ENCODE measurements at regions not wholly inside any gene's neighbourhood (a gene's known extent, or its start where the extent isn't known, plus 50 kb on each side); places are given as distances from the start of the nearest gene placed in this dataset.
"Not testable (repeated sequence)": the region's sequence is repeated elsewhere in the genome, so short reads cannot be mapped to it uniquely, and the experiment has no call there.

- DNase-seq (no peak), ATAC-seq (no peak)
- intact Hi-C loops (cut with DNase I) = loop anchor here in 1 of 2 donors (10.0 kb wide), 1 partner anchor 91 kb away; no protein-coding TSS in a partner anchor
These were observed 58.5 kb downstream of the IGLL5 start for GRCh38 chr22:22946131-22946530.

- DNase-seq (no peak), ATAC-seq (no peak)
These were observed 61.3 kb downstream of the IGLL5 start for GRCh38 chr22:22948651-22949571.

GRCh38 chr22:22949953-22950352, 62.3 kb downstream of the IGLL5 start:
- no peak for DNase-seq
- intact Hi-C loops (cut with DNase I) = loop anchor here (10.0 kb wide), 2 partner anchors 95 to 335 kb away; no protein-coding TSS in a partner anchor
- ATAC-seq = no peak

More at GRCh38 chr22:22948651-22949571, 61.3 kb downstream of the IGLL5 start:
- intact Hi-C loops (cut with DNase I) = loop anchor here in 1 of 2 donors (10.0 kb wide), 1 partner anchor 94 kb away; no protein-coding TSS in a partner anchor

GRCh38 chr22:22951035-22951434, 63.4 kb downstream of the IGLL5 start:
- DNase-seq (no peak), ATAC-seq (no peak)
- intact Hi-C loops (cut with DNase I) = loop anchor here in 1 of 2 donors (10.0 kb wide), 1 partner anchor 334 kb away; no protein-coding TSS in a partner anchor

GRCh38 chr22:22952531-22953280, 65.1 kb downstream of the IGLL5 start:
- intact Hi-C loops (cut with DNase I) = loop anchor here in 1 of 2 donors (10.0 kb wide), 1 partner anchor 332 kb away; no protein-coding TSS in a partner anchor
- ATAC-seq (no peak), DNase-seq (no peak)

- intact Hi-C loops (cut with DNase I) = loop anchor here in 1 of 2 donors (2.0 to 10.0 kb wide), 2 partner anchors 105 to 331 kb away; no protein-coding TSS in a partner anchor
- no peak for ATAC-seq
- no peak for DNase-seq
These were observed 66.2 kb downstream of the IGLL5 start for GRCh38 chr22:22953791-22954190.

GRCh38 chr22:22954656-22955055, 67.0 kb downstream of the IGLL5 start:
- intact Hi-C loops (cut with DNase I) = loop anchor here (2.0 to 10.0 kb wide), 6 partner anchors 106 to 492 kb away; no protein-coding TSS in a partner anchor

GRCh38 chr22:22955276-22955798, 67.7 kb downstream of the IGLL5 start:
- no peak for DNase-seq

More at GRCh38 chr22:22954656-22955055, 67.0 kb downstream of the IGLL5 start:
- no peak for DNase-seq
- ATAC-seq = no peak

GRCh38 chr22:22955866-22956535, 68.4 kb downstream of the IGLL5 start:
- intact Hi-C loops (cut with DNase I) = loop anchor here (2.0 to 10.0 kb wide), 7 partner anchors 107 to 494 kb away; no protein-coding TSS in a partner anchor
- DNase-seq (peak; percentile 68), ATAC-seq (peak; percentile 83 to 86)

More at GRCh38 chr22:22955276-22955798, 67.7 kb downstream of the IGLL5 start:
- no peak for ATAC-seq
- intact Hi-C loops (cut with DNase I) = loop anchor here (2.0 to 10.0 kb wide), 6 partner anchors 107 to 493 kb away; no protein-coding TSS in a partner anchor

GRCh38 chr22:22957090-22957489, 69.5 kb downstream of the IGLL5 start:
- DNase-seq (no peak), ATAC-seq (no peak)
- intact Hi-C loops (cut with DNase I) = loop anchor here (2.0 to 10.0 kb wide), 6 partner anchors 170 to 495 kb away; no protein-coding TSS in a partner anchor

- ATAC-seq (no peak), DNase-seq (no peak)
- intact Hi-C loops (cut with DNase I) = loop anchor here (1.0 to 10.0 kb wide), 6 partner anchors 169 to 496 kb away; no protein-coding TSS in a partner anchor
These were observed 71.0 kb downstream of the IGLL5 start for GRCh38 chr22:22958621-22959020.

- DNase-seq = peak; percentile 76
- peak; percentile 60 to 75 for ATAC-seq
- intact Hi-C loops (cut with DNase I) = loop anchor here (1.0 to 10.0 kb wide), 6 partner anchors 168 to 497 kb away; no protein-coding TSS in a partner anchor
These were observed 71.7 kb downstream of the IGLL5 start for GRCh38 chr22:22959147-22959827.

- DNase-seq (no peak), ATAC-seq (peak; percentile 43 to 64)
- intact Hi-C loops (cut with DNase I) = no loop called here
These were observed 72.7 kb downstream of the IGLL5 start for GRCh38 chr22:22960307-22960706.

GRCh38 chr22:22961574-22961973, 74.0 kb downstream of the IGLL5 start:
- intact Hi-C loops (cut with DNase I) = no loop called here
- DNase-seq (no peak), ATAC-seq (no peak)

GRCh38 chr22:22968366-22968765, 80.8 kb downstream of the IGLL5 start:
- no peak for DNase-seq
- intact Hi-C loops (cut with DNase I) = no loop called here
- ATAC-seq = no peak

GRCh38 chr22:22972605-22973004, 85.0 kb downstream of the IGLL5 start:
- DNase-seq; intact Hi-C loops (cut with DNase I); ATAC-seq: not testable (repeated sequence)

- no peak for ATAC-seq
- DNase-seq = no peak
- intact Hi-C loops (cut with DNase I) = no loop called here
These were observed 85.7 kb downstream of the IGLL5 start for GRCh38 chr22:22973336-22973735.

- no peak for ATAC-seq
- intact Hi-C loops (cut with DNase I) = no loop called here
- DNase-seq = no peak
These were observed 86.5 kb downstream of the IGLL5 start for GRCh38 chr22:22974156-22974555.
